SK-N-SH (cell line): ENCODE measurements at regions not wholly inside any gene's neighbourhood (a gene's known extent, or its start where the extent isn't known, plus 50 kb on each side); places are given as distances from the start of the nearest gene placed in this dataset.

Experiments used
- CTCF ChIA-PET: fragments of 300-600, 350-600 bp; formaldehyde crosslinking; extraction: SDS; loops from one replicate; lab custom pipeline; 2021; lab: Yijun Ruan, JAX
- POLR2A ChIA-PET: fragments of 350-600 bp; sonication (Branson Sonifier 250); formaldehyde crosslinking; extraction: SDS; loops from one replicate; lab custom pipeline; 2020; ENCODE audit warnings: antibody characterized with exemption, inconsistent platforms; lab: Yijun Ruan, JAX
- DNase-seq: peaks from one replicate; pipeline ENCODE4 v3.0.0; 2012
- H2AFZ ChIP-seq: fragments of 200-600 bp; sonication (generic); 2 replicates; pipeline ENCODE4 v1.8.1; 2016; ENCODE audit warnings: antibody characterized with exemption, mild to moderate bottlenecking, low read depth
- H3F3A ChIP-seq: fragments of 200-600 bp; sonication (generic); replicated peaks from 2 replicates; pipeline ENCODE3; 2016; ENCODE audit warnings: antibody characterized with exemption, mild to moderate bottlenecking; ENCODE audit not compliant: insufficient read depth
- H3K27ac ChIP-seq, 2 experiments: fragments of 200-500 bp in 1 of 2; fragments of 200-600 bp in 1 of 2; sonication (Bioruptor generic) in 1 of 2; sonication (generic), shearing (Covaris generic) in 1 of 2; 2 replicates each; pipeline versions ENCODE4 v1.5.1 to v1.6.1; 2014 to 2016; ENCODE audit warnings: low read depth in 2 of 2, inconsistent platforms in 1 of 2, low read length in 1 of 2, mild to moderate bottlenecking in 1 of 2, mixed read lengths in 1 of 2
- H3K27me3 ChIP-seq: fragments of 200-600 bp; sonication (generic), shearing (Covaris generic); 2 replicates; pipeline ENCODE4 v1.6.1; 2016; ENCODE audit warnings: mixed run types; ENCODE audit not compliant: insufficient read depth
- H3K36me3 ChIP-seq, 2 experiments: fragments of 200-500 bp in 1 of 2; fragments of 200-600 bp in 1 of 2; sonication (Bioruptor generic) in 1 of 2; sonication (generic) in 1 of 2; replicated peaks in 1 of 2; 2 replicates each; pipeline versions ENCODE3 to v1.5.1; 2014 to 2016; ENCODE audit warnings: low read length in 1 of 2, mild to moderate bottlenecking in 1 of 2; ENCODE audit not compliant: insufficient read depth in 2 of 2, control insufficient read depth in 1 of 2
- H3K4me1 ChIP-seq, 2 experiments: fragments of 200-500 bp in 1 of 2; fragments of 200-600 bp in 1 of 2; sonication (Bioruptor generic) in 1 of 2; sonication (generic), shearing (Covaris generic) in 1 of 2; 2 replicates each; pipeline versions ENCODE4 v1.5.1 to v1.6.1; 2014 to 2016; ENCODE audit warnings: low read depth in 1 of 2, low read length in 1 of 2, mixed run types in 1 of 2; ENCODE audit not compliant: insufficient read depth in 2 of 2, control insufficient read depth in 1 of 2
- H3K4me2 ChIP-seq: fragments of 200-600 bp; sonication (generic), shearing (Covaris generic); 2 replicates; pipeline ENCODE4 v1.6.1; 2017; ENCODE audit warnings: mixed run types
- H3K4me3 ChIP-seq, 2 experiments: fragments of 200-500 bp in 1 of 2; fragments of 200-600 bp in 1 of 2; sonication (Bioruptor generic) in 1 of 2; sonication (generic), shearing (Covaris generic) in 1 of 2; 2 replicates each; pipeline versions ENCODE4 v1.5.1 to v1.8.1; 2014 to 2016; ENCODE audit warnings: low read depth in 2 of 2, inconsistent platforms in 1 of 2, low read length in 1 of 2, mild to moderate bottlenecking in 1 of 2, mixed read lengths in 1 of 2, moderate library complexity in 1 of 2
- H3K79me2 ChIP-seq: fragments of 200-600 bp; sonication (generic); 2 replicates; pipeline ENCODE4 v1.8.1; 2017; ENCODE audit warnings: mild to moderate bottlenecking; ENCODE audit not compliant: insufficient read depth
- H3K9ac ChIP-seq: fragments of 200-600 bp; sonication (generic); 2 replicates; pipeline ENCODE4 v1.6.1; 2017; ENCODE audit warnings: mixed run types
- H3K9me2 ChIP-seq: fragments of 200-600 bp; sonication (generic); 2 replicates; pipeline ENCODE4 v1.6.1; 2017; ENCODE audit warnings: mixed run types
- H3K9me3 ChIP-seq: fragments of 200-600 bp; sonication (generic); 2 replicates; pipeline ENCODE4 v1.6.1; 2017; ENCODE audit warnings: mixed run types, mild to moderate bottlenecking, moderate library complexity
- H4K20me1 ChIP-seq: fragments of 200-600 bp; sonication (generic); 2 replicates; pipeline ENCODE4 v1.6.1; 2017; ENCODE audit warnings: mild to moderate bottlenecking, mixed run types; ENCODE audit not compliant: insufficient read depth
- EP300 ChIP-seq, 2 experiments: IDR thresholded peaks; 2 replicates each; pipeline versions ENCODE4 v1.4.0 to v1.6.1; 2012; ENCODE audit warnings: borderline replicate concordance in 1 of 2, low read depth in 1 of 2, low read length in 1 of 2
- EZH2phosphoT487 ChIP-seq: fragments of 200-600 bp; sonication (generic); IDR thresholded peaks from 2 replicates; pipeline ENCODE4 v1.6.1; 2017; ENCODE audit warnings: low read depth, mixed run types, mild to moderate bottlenecking, antibody characterized with exemption, moderate library complexity, borderline replicate concordance
- FOXJ3 ChIP-seq: sonication (generic); formaldehyde crosslinking; IDR thresholded peaks from 2 replicates; pipeline ENCODE4 v1.5.1; 2020; ENCODE audit warnings: mild to moderate bottlenecking, missing genetic modification reagents
- FOXM1 ChIP-seq: IDR thresholded peaks from 2 replicates; pipeline ENCODE4 v1.4.0; 2012; ENCODE audit warnings: low read depth, mild to moderate bottlenecking
- JUND ChIP-seq: IDR thresholded peaks from 2 replicates; pipeline ENCODE4 v1.4.0; 2012
- MEF2A ChIP-seq: IDR thresholded peaks from 2 replicates; pipeline ENCODE4 v1.4.0; 2012; ENCODE audit warnings: low read depth, borderline replicate concordance
- MXI1 ChIP-seq: IDR thresholded peaks from 2 replicates; pipeline ENCODE4 v1.6.1; 2012; ENCODE audit warnings: mild to moderate bottlenecking, low read depth, low read length, improper control_type of control experiment
- POLR2AphosphoS5 ChIP-seq: IDR thresholded peaks from 2 replicates; pipeline ENCODE4 v1.6.1; 2012; ENCODE audit warnings: low read depth, low read length
- RXRA ChIP-seq: IDR thresholded peaks from 2 replicates; pipeline ENCODE4 v1.4.0; 2012; ENCODE audit warnings: low read depth, mild to moderate bottlenecking, borderline replicate concordance
- SMC3 ChIP-seq: IDR thresholded peaks from 2 replicates; pipeline ENCODE4 v1.6.1; 2012; ENCODE audit warnings: low read depth, low read length, improper control_type of control experiment
- TAF1 ChIP-seq: IDR thresholded peaks from 2 replicates; pipeline ENCODE4 v1.6.1; 2012; ENCODE audit warnings: low read depth, mild to moderate bottlenecking, low read length, moderate library complexity, borderline replicate concordance
- USF1 ChIP-seq: IDR thresholded peaks from 2 replicates; pipeline ENCODE4 v1.4.0; 2012; ENCODE audit warnings: low read depth, borderline replicate concordance
- WGBS: methylation state at CpG from one replicate; pipeline ENCODE4 v1.1.6; 2017; ENCODE audit warnings: low lambda C conversion rate; 5-methylcytosine and 5-hydroxymethylcytosine counted together

GRCh38 chr10:21437770-21438382, 87.6 kb downstream of the SKIDA1 start (continued):
- TF ChIP-seq USF1, result no peak
- TF ChIP-seq POLR2AphosphoS5, result no peak

- ChIA-PET CTCF (no interaction called here), POLR2A (no interaction called here)
- TF ChIP-seq JUND (no peak), SMC3 (no peak), EP300 (IDR thresholded peaks at IDR 0.05; ENCODE audit: borderline replicate concordance in 1 of 2, low read depth in 1 of 2, low read length in 1 of 2) (no peak), RXRA (no peak)
- no peak overlapping the region for H3K4me2 ChIP-seq
- H3K9ac ChIP-seq, result no peak overlapping the region
- peaks cover 3% of the 10 kb centered on the region for H3F3A ChIP-seq
- H3K9me3 ChIP-seq, result no peaks in the 10 kb centered on the region
- H3K36me3 ChIP-seq, result no peaks in the 10 kb centered on the region
- H3K4me3 ChIP-seq, result no peak overlapping the region
- H3K4me1 ChIP-seq, result no peaks in the 10 kb centered on the region
- 83% methylated on average over 1 of the region's 1 CpG for WGBS
- no peaks in the 10 kb centered on the region for H4K20me1 ChIP-seq
- no peaks in the 10 kb centered on the region for H3K27me3 ChIP-seq
- no peaks in the 10 kb centered on the region for H3K79me2 ChIP-seq
- DNase-seq, result no peak
- no peaks in the 10 kb centered on the region for H3K9me2 ChIP-seq
- no peak overlapping the region for H2AFZ ChIP-seq
- H3K27ac ChIP-seq, result no peak overlapping the region
Observed at GRCh38 chr10:21432266-21432665, 93.2 kb downstream of the SKIDA1 start.

GRCh38 chr10:21431799-21432198, 93.7 kb downstream of the SKIDA1 start:
- no peak for DNase-seq
- no peaks in the 10 kb centered on the region for H3K27me3 ChIP-seq
- H4K20me1 ChIP-seq, result no peaks in the 10 kb centered on the region
- H3K4me3 ChIP-seq, result no peak overlapping the region
- H3K4me1 ChIP-seq, result no peaks in the 10 kb centered on the region
- H3K4me2 ChIP-seq, result no peak overlapping the region
- peaks cover 3% of the 10 kb centered on the region for H3F3A ChIP-seq
- no peaks in the 10 kb centered on the region for H3K36me3 ChIP-seq
- H3K79me2 ChIP-seq, result no peaks in the 10 kb centered on the region
- H3K9ac ChIP-seq, result no peak overlapping the region
- POLR2A ChIA-PET, result no interaction called here
- H3K9me2 ChIP-seq, result no peaks in the 10 kb centered on the region
- H3K9me3 ChIP-seq, result no peaks in the 10 kb centered on the region
- H3K27ac ChIP-seq, result no peak overlapping the region
- CTCF ChIA-PET, result no interaction called here
- 95% methylated on average over 2 of the region's 2 CpGs for WGBS
- no peak overlapping the region for H2AFZ ChIP-seq
- no peak for TF ChIP-seq MXI1
- no peak for TF ChIP-seq JUND
- TF ChIP-seq MEF2A, result no peak
- no peak for TF ChIP-seq USF1
- TF ChIP-seq FOXM1, result no peak
- TF ChIP-seq FOXJ3 (CRISPR knock-in tag), result no peak
- TF ChIP-seq TAF1, result no peak
- TF ChIP-seq EZH2phosphoT487, result no peak
